GM12878 (cell line): ENCODE measurements at regions not wholly inside any gene's neighbourhood (a gene's known extent, or its start where the extent isn't known, plus 50 kb on each side); places are given as distances from the start of the nearest gene placed in this dataset.

ENCODE experiments used
- ATAC-seq: fragments of 200-7000 bp; cut with Tn5 transposase; 3 replicates; pipeline ENCODE4 v1.9.1; 2020; ENCODE audit warnings: mild to moderate bottlenecking, moderate library complexity
- BruUV-seq: library from RNA; stranded (reverse); fragments of 400-500 nt; replicated peaks from 2 replicates; lab custom pipeline; 2021; lab: Mats Ljungman, UMichigan
- CTCF ChIA-PET: fragments of 300-600 bp; sonication (Branson Sonifier 250); formaldehyde crosslinking; extraction: SDS; loops from one replicate; lab custom pipeline; 2021; ENCODE audit warnings: inconsistent platforms; lab: Yijun Ruan, JAX
- POLR2A ChIA-PET: fragments of 350-600 bp; formaldehyde crosslinking; extraction: SDS; loops from one replicate; lab custom pipeline; 2021; ENCODE audit warnings: inconsistent platforms; lab: Charles Lee
- RAD21 ChIA-PET: fragments of 300-600 bp; sonication (Branson Sonifier 250); formaldehyde crosslinking; loops from one replicate; lab custom pipeline; 2023; ENCODE audit warnings: antibody characterized with exemption; ENCODE audit not compliant: unreplicated experiment; lab: Charles Lee
- SMC1A ChIA-PET: fragments of 300-600 bp; sonication (Branson Sonifier 250); formaldehyde crosslinking; loops from one replicate; lab custom pipeline; 2023; ENCODE audit not compliant: unreplicated experiment, uncharacterized antibody; lab: Charles Lee
- DNase-seq: peaks from one replicate; pipeline ENCODE4 v3.0.0-alpha.2; 2011; ENCODE audit warnings: low read depth, low spot score
- FAIRE-seq: peaks from 3 replicates; lab custom pipeline; 2011; peaks lifted over from hg19 to GRCh38; lab: Jason Lieb, UNC
- H2AFZ ChIP-seq: 2 replicates; pipeline ENCODE4 v1.6.0; 2011; ENCODE audit warnings: low read depth, low read length, control low read depth; ENCODE audit not compliant: control insufficient read depth
- H3K27ac ChIP-seq: 2 replicates; pipeline ENCODE4 v1.5.1; 2011; ENCODE audit warnings: control low read depth; ENCODE audit not compliant: control insufficient read depth, insufficient read depth
- H3K27me3 ChIP-seq, 2 experiments: replicated peaks in 1 of 2; 2 replicates each; pipeline versions ENCODE4 v1.6.0 to v1.6.1; 2011; ENCODE audit warnings: low read length in 1 of 2; ENCODE audit not compliant: control insufficient read depth in 2 of 2, insufficient read depth in 2 of 2
- H3K36me3 ChIP-seq, 2 experiments: 2 replicates each; pipeline ENCODE4 v1.5.1; 2011; ENCODE audit warnings: low read length in 1 of 2; ENCODE audit not compliant: control insufficient read depth in 2 of 2, insufficient read depth in 2 of 2
- H3K4me1 ChIP-seq: 2 replicates; pipeline ENCODE4 v1.6.1; 2011; ENCODE audit warnings: mild to moderate bottlenecking, low read length, moderate library complexity, mixed read lengths; ENCODE audit not compliant: control insufficient read depth, insufficient read depth
- H3K4me2 ChIP-seq: 2 replicates; pipeline ENCODE4 v1.6.0; 2011; ENCODE audit warnings: control low read depth; ENCODE audit not compliant: control insufficient read depth, insufficient read depth
- H3K4me3 ChIP-seq: fragments of 200-600 bp; sonication (generic); 2 replicates; pipeline ENCODE4 v1.5.1; 2016
- H3K79me2 ChIP-seq: 2 replicates; pipeline ENCODE4 v1.6.0; 2011; ENCODE audit warnings: low read length; ENCODE audit not compliant: control insufficient read depth, insufficient read depth
- H3K9ac ChIP-seq: 2 replicates; pipeline ENCODE4 v1.8.0; 2011; ENCODE audit warnings: low read length, control low read depth, mixed read lengths; ENCODE audit not compliant: control insufficient read depth, insufficient read depth
- H3K9me3 ChIP-seq: replicated peaks from 3 replicates; pipeline ENCODE4 v1.5.1; 2011; ENCODE audit warnings: mild to moderate bottlenecking, low read length; ENCODE audit not compliant: control insufficient read depth, insufficient read depth
- H4K20me1 ChIP-seq: 2 replicates; pipeline ENCODE4 v1.6.0; 2011; ENCODE audit not compliant: control insufficient read depth, insufficient read depth
- EP300 ChIP-seq, 2 experiments: fragments of 150-350 bp in 1 of 2; IDR thresholded peaks; 2 replicates each; pipeline ENCODE4 v1.6.1; 2011 to 2012; ENCODE audit warnings: low read depth in 2 of 2, low read length in 2 of 2, borderline replicate concordance in 1 of 2, improper control_type of control experiment in 1 of 2, inconsistent platforms in 1 of 2; ENCODE audit not compliant: control insufficient read depth in 1 of 2
- POLR2AphosphoS5 ChIP-seq: IDR thresholded peaks from 2 replicates; pipeline ENCODE4 v1.6.1; 2011; ENCODE audit warnings: mild to moderate bottlenecking, low read length, inconsistent platforms
- RAD21 ChIP-seq: IDR thresholded peaks from 2 replicates; pipeline ENCODE4 v1.6.1; 2011; ENCODE audit warnings: mild to moderate bottlenecking, low read depth, low read length, moderate library complexity; ENCODE audit not compliant: insufficient read depth
- SIN3A ChIP-seq: IDR thresholded peaks from 2 replicates; pipeline ENCODE4 v1.6.1; 2012; ENCODE audit warnings: low read depth, low read length, improper control_type of control experiment
- SMAD1 ChIP-seq: fragments of 450-650 bp; IDR thresholded peaks from 2 replicates; pipeline ENCODE4 v1.6.1; 2018; ENCODE audit warnings: mild to moderate bottlenecking, low read depth; ENCODE audit not compliant: partially characterized antibody
- SMAD5 ChIP-seq: IDR thresholded peaks from 2 replicates; pipeline ENCODE4 v1.6.1; 2016; ENCODE audit warnings: antibody characterized with exemption, low read depth
- SMC3 ChIP-seq: IDR thresholded peaks from 2 replicates; pipeline ENCODE4 v1.6.1; 2011; ENCODE audit warnings: low read length, improper control_type of control experiment, borderline replicate concordance
- SP1 ChIP-seq: IDR thresholded peaks from one replicate; pipeline ENCODE4 v1.6.1; 2011; ENCODE audit warnings: low read depth, low read length
- TCF12 ChIP-seq: IDR thresholded peaks from 2 replicates; pipeline ENCODE4 v1.6.1; 2011; ENCODE audit warnings: low read depth, mild to moderate bottlenecking, low read length
- WGBS: methylation state at CpG from one replicate; pipeline ENCODE4 v1.1.6; 2016; ENCODE audit warnings: low lambda C conversion rate; ENCODE audit not compliant: insufficient replicate concordance, insufficient coverage; ENCODE audit errors: missing lambda C conversion rate; 5-methylcytosine and 5-hydroxymethylcytosine counted together
- in situ Hi-C: fragments of 300-500 bp; cut with MboI; formaldehyde crosslinking; loops from 9 replicates; pipeline ENCODE4 v1.14.3; 2018; ENCODE audit warnings: mixed read lengths
- intact Hi-C: fragments of 100-400 bp; cut with micrococcal nuclease; formaldehyde crosslinking; loops from one replicate; pipeline ENCODE4 v1.14.2; 2022; ENCODE audit not compliant: unreplicated experiment
- TF ChIP-seq, protein P1 (sequence below): fragments of 450-650 bp; IDR thresholded peaks from 2 replicates; pipeline ENCODE4 v1.6.1; 2014; ENCODE audit warnings: mild to moderate bottlenecking
- TF ChIP-seq, protein P2 (sequence below): fragments of 450-650 bp; IDR thresholded peaks from 2 replicates; pipeline ENCODE4 v1.6.1; 2018; ENCODE audit warnings: borderline replicate concordance, mild to moderate bottlenecking; ENCODE audit not compliant: partially characterized antibody

DNA sequence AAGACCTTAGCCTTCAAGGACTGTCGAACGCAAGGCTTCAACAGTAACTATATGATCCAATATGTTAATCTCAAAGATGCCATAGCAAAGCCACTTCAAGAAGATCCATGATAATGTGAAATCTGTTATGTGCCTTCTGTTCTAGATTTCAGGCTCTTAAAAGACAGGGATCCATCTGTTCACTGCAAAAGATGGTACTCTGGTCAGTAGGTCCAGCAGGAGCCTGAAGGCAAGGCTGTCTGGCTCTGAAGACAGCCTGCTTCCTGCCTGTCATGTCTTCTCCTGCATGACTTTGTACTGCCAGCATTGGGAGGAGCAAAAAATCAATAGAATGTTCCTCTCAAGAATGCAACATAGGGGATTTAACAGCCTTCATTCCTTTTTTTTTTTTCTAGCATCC, 270.8 kb upstream of the PARD3B start:
- POLR2A ChIA-PET, result no interaction called here

DNA sequence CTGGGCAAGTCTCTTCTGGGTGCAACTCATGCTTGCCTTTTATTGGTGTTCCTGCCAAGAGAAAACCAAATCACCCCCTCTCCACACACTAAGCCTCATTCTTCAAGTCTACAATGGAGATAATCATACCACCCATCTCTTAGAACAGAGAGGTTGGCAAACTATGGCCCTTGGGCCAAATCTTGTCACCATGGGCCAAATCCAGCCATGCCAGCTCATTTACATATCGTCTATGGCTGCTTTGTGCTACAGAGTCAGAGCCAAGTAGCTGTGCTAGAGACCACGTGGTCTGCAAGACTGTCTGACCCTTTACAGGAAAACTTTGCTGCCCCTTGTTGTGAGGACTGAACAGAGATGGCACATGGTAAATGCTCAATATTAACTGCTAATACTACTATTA, 270.3 kb upstream of the PARD3B start:
- FAIRE-seq, result no peak
- H4K20me1 ChIP-seq, result no peaks in the 10 kb centered on the region
- H3K27me3 ChIP-seq, result no peaks in the 10 kb centered on the region
- H3K4me2 ChIP-seq, result no peak overlapping the region
- in situ Hi-C loops, result no loop called here
- DNase-seq, result no peak
- no peaks in the 10 kb centered on the region for H3K4me1 ChIP-seq
- ChIA-PET RAD21 (no interaction called here), POLR2A (no interaction called here), SMC1A (no interaction called here), CTCF (no interaction called here)
- H2AFZ ChIP-seq, result no peak overlapping the region
- H3K36me3 ChIP-seq, result no peaks in the 10 kb centered on the region
- no TSS peak for BruUV-seq
- H3K4me3 ChIP-seq, result no peak overlapping the region
- H3K27ac ChIP-seq, result no peak overlapping the region
- 0% methylated on average over 2 of the region's 2 CpGs for WGBS
- no peak overlapping the region for H3K9ac ChIP-seq
- ATAC-seq, result no peak
- H3K9me3 ChIP-seq, result no peaks in the 10 kb centered on the region
- no peaks in the 10 kb centered on the region for H3K79me2 ChIP-seq
- intact Hi-C loops, result no loop called here
- TF ChIP-seq TCF12 (no peak), SMC3 (no peak), EP300 (IDR thresholded peaks at IDR 0.05; ENCODE audit: borderline replicate concordance in 1 of 2, control insufficient read depth in 1 of 2, low read depth in 2 of 2, low read length in 2 of 2) (no peak), SMAD5 (no peak), SIN3A (no peak), SP1 (no peak), SMAD1 (no peak), RAD21 (no peak)
- TF ChIP-seq, protein P1, sequence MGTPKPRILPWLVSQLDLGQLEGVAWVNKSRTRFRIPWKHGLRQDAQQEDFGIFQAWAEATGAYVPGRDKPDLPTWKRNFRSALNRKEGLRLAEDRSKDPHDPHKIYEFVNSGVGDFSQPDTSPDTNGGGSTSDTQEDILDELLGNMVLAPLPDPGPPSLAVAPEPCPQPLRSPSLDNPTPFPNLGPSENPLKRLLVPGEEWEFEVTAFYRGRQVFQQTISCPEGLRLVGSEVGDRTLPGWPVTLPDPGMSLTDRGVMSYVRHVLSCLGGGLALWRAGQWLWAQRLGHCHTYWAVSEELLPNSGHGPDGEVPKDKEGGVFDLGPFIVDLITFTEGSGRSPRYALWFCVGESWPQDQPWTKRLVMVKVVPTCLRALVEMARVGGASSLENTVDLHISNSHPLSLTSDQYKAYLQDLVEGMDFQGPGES, result no peak
- TF ChIP-seq, protein P2, sequence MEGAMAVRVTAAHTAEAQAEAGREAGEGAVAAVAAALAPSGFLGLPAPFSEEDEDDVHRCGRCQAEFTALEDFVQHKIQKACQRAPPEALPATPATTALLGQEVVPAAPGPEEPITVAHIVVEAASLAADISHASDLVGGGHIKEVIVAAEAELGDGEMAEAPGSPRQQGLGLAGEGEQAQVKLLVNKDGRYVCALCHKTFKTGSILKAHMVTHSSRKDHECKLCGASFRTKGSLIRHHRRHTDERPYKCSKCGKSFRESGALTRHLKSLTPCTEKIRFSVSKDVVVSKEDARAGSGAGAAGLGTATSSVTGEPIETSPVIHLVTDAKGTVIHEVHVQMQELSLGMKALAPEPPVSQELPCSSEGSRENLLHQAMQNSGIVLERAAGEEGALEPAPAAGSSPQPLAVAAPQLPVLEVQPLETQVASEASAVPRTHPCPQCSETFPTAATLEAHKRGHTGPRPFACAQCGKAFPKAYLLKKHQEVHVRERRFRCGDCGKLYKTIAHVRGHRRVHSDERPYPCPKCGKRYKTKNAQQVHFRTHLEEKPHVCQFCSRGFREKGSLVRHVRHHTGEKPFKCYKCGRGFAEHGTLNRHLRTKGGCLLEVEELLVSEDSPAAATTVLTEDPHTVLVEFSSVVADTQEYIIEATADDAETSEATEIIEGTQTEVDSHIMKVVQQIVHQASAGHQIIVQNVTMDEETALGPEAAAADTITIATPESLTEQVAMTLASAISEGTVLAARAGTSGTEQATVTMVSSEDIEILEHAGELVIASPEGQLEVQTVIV, result no peak

More for the DNA sequence above, 270.8 kb upstream of the PARD3B start:
- no peak for ATAC-seq
- TF ChIP-seq POLR2AphosphoS5, result no peak
- ChIA-PET RAD21 (no interaction called here), SMC1A (interaction anchor here (1.5 kb wide), 1 partner anchor 14 kb away, joined by 5 read pairs; no protein-coding TSS in a partner anchor), CTCF (no interaction called here)
- Histone ChIP-seq H3K4me1 (no peaks in the 10 kb centered on the region), H3K9me3 (no peaks in the 10 kb centered on the region), H3K4me3 (no peak overlapping the region), H3K27me3 (no peaks in the 10 kb centered on the region), H3K36me3 (no peaks in the 10 kb centered on the region), H3K9ac (no peak overlapping the region), H3K27ac (no peak overlapping the region), H2AFZ (no peak overlapping the region), H4K20me1 (no peaks in the 10 kb centered on the region), H3K79me2 (no peaks in the 10 kb centered on the region), H3K4me2 (no peak overlapping the region)
- intact Hi-C loops, result no loop called here
- FAIRE-seq, result no peak
- 83% methylated on average over 2 of the region's 2 CpGs for WGBS
- BruUV-seq, result no TSS peak
- in situ Hi-C loops, result no loop called here
- DNase-seq, result no peak
